ENCODE measurements at regions not wholly inside any gene's neighbourhood (a gene's known extent, or its start where the extent isn't known, plus 50 kb on each side); places are given as distances from the start of the nearest gene placed in this dataset.
"Not testable (repeated sequence)": the region's sequence is repeated elsewhere in the genome, so short reads cannot be mapped to it uniquely, and the experiment has no call there.

DNA sequence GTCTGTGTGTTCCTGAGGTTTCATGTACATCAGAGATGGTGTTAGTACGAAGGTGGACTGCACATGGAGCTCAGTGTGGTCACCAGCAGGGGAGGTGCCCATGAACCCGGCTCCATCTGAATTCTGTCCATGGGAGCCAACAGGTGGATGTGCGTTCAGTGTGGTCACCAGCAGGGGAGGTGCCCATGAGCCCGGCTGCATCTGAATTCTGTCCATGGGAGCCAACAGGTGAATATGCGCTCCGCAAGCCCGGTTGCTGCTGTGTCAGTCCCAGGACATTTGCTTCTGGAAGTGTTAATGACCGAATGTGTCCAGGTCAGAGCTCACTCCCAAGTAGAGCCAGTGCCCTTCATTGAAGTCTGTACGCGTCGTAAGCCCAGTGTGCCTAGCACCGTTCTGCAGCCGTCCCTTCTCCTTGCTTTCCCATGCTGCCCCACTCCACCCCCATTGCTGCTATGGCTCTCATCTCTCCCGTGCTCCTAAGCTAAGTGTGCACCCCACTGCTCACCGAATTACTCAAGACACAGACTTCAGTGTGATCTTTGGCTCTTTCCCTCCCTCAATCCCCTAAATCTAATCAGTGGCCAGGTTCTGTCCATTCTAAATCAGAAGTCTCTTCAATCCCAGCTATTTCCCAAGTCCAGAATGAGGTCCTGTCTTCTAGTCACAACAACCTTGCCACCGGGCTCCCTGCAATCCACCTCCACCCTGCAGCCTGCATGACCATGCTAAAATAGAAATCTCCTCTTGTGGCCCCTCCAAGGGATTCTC is 352.4 kb downstream of the TCERG1L start:
- no peak for DNase-seq

- DNase-seq = no peak
Measured at GRCh38 chr10:130959752-130960195, 351.7 kb downstream of the TCERG1L start.

- DNase-seq = no peak
Measured at GRCh38 chr10:130960531-130960930, 351.0 kb downstream of the TCERG1L start.

GRCh38 chr10:130961506-130962239 is 349.8 kb downstream of the TCERG1L start:
- no peak for DNase-seq

- no peak for DNase-seq
Measured at GRCh38 chr10:130962240-130963051, 349.1 kb downstream of the TCERG1L start.

DNA sequence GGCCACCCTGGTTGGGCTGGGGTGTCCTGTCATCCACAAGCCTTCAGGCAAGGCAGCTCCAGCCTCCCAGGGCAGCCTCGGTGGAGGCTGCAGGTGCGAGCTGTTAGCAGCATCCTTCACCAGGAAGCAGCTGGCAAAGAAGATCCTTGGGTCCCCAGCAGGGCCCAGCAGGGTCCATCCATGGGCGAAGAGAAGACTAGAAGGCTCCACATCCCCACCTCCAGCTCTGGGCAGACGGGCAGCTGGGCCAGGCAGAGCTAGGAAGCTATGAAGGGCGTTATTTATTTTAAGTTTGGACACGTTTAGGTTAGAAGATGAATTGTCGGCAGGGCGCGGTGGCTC is 348.5 kb downstream of the TCERG1L start:
- DNase-seq = no peak

DNA sequence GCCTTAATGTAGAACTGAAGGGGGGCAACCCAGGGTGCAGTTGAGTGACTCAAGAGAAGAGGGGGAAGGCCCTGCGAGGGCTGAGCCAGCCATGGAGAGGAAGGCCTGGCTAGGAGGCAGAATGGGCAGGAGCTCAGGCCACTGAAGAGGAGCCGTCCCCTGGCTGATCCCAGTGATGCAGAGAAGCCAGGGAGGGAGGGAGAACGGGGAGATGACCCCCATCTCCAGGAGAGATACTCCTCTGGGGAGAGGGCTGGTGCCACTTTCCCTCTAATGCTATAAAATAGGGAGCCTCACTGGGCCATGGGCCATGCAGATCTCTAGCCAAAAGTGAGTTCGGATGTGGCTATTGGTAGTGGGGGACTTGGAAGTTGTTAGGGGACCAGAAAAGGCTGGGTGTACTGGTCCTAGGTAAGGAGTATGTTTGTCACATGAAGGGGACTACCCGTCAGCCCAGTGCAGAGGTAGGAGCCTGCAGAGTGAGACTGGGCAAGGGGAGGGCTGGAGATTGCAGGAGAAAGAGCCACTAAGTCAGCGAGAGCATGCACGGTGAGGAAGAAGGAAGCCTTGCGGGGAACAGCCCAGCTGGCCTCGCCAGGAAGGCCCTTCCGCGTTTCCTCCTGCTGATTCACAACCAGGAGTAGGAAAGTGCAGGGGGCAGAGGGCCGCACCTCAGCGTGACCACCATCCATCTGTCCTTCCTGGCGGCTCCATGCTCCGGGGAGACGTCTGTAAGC is 347.6 kb downstream of the TCERG1L start:
- no peak for DNase-seq

- DNase-seq = no peak
Measured at GRCh38 chr10:130964771-130965170, 346.8 kb downstream of the TCERG1L start.

DNA sequence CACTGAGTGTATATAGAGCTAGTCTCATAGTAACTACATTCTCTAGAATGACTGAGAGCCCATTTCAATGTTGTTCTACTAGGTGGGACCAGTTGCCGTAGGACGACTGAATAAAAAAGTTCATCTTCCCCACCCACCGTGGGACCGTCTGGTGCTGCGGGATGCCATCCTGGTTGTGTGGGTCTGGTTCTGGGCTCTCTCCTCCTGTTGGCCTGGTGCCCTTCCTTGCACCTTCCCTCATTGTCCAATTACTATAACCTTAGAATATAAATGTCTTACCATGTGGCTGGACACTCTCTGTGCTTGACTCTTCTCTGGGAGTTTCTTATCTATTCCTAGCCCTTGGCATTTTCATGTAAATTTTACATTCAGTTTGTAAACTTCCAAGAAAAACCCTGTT is 344.4 kb downstream of the TCERG1L start:
- no peak for DNase-seq

GRCh38 chr10:130967784-130968183 is 343.7 kb downstream of the TCERG1L start:
- DNase-seq = no peak

DNA sequence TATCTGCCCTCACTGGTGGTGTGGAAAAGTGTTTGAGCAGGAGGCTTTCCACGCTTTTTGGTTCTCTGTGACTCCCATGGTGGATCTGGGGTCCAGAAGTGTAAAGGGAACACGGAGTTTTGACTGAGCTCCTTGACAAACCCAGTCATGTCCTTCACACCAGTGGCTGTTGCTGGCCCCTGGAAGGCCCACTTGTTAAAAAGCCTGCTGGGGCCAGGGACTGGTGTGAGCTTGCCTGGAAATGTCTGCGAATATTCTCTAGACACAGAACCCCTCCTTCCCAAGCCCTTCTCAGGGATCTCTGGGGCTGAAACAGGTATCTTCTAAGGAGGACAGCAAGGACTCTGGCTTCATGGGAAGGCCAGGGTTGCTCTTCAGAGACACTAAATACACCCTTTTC is 343.0 kb downstream of the TCERG1L start:
- no peak for DNase-seq

DNA sequence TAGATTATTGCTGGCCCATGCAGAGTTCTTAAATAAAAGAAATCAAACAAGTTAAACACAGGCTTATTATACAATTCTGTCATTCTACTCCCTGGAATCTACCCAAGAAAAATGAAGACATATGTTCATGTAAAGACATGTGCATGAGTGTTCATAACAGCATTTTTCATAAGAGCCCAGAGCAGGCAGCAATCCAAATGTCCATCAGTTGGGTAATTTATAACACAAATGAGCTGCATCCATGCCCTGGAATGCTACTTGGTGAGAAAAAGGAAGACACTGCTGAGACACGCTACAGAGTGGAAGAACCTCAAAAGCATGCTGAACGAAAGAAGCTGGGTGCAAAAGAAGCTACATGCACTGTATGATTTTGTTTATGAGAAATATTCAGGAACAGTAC is 342.6 kb downstream of the TCERG1L start:
- no peak for DNase-seq

GRCh38 chr10:130969700-130970099 is 341.8 kb downstream of the TCERG1L start:
- no peak for DNase-seq

DNA sequence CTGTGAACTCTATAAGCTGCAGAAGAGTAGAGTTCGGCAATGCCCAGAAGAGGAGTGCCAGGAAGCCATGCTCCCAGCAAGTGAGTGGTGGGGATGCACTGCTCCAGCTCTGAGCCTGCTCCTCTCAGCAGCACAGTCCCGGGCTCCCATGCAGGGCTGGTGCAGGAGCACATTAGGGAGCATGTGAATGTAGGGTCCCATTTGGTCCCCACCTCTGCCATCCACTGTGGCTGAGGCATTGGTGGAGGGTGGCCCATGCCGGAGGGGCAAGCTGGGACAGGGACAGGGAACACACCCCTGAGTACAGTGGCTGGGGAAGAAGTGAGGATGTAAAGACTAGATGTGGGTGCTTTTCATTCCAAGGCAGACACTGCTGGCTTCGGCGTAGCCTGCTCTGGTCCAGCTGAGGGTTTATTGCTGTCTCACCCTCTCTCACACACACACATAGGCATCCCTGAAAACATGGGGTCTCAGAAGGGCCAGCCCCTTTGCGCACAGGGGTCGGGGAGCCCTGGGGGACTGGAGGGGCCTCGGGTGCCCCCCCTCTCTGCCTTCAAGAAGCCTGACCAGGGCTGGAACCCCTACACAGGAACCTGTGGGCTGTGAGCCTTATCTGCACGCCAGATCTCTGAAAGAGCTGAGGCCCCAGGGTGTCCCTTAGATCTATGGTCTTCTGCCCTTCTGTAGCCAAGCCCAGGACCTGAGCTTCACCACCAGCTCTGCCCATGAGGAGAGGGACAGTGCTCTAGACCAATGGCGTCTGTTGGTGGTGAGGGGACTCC is 341.0 kb downstream of the TCERG1L start:
- no peak for DNase-seq

GRCh38 chr10:130971123-130971435 is 340.4 kb downstream of the TCERG1L start:
- DNase-seq = no peak

DNA sequence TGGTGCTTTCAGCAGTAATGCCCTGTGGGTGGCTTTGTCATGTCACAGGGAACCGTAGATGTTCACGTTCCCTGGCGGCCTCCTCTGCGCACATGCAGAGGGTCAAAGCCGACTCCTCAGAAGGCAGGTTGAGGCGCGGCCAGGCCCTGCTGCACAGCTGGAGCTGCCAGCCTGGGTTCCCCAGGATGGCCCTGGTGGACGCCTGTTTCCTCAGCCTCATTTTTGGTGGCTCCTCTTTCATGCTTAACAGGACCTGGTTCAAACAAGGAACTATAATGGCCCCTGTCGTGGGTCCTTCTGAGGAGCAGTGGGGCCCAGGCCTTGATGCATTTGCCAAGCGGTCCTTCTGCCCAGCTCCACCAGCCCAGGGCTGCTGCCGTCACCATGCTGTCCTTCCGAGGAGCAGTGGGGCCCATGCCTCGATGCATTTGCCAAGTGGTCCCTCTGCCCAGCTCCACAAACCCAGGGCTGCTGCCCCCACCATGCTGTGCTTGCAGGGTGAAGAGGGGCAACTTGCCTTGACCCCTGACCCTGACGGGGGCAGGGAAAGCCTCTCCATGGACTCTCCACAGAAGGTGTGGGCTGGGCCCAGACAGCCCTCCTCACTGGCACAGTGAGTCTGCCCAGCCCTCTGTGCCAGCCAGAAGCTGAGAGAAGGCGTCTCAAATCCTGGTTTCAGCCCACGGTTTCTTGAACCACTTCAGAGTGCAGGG is 338.2 kb downstream of the TCERG1L start:
- no peak for DNase-seq

DNA sequence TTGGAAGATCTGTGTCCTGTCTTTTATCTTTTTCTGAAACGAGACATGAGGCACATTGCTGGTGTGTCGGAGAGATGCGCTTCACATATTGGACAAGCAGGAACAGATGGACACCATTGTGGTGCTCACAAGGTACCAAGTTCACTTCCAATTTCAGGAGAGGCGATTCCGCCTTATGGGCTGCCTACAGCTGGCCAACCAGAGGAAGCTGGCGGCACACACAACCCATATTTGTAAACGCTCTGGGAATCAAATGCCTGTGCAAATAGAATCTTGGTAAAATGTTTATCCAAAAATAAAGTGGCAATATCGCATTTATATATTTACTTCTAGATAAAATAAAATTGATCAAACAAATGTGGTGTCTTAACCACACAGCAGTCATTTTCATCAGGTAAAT is 337.4 kb downstream of the TCERG1L start:
- DNase-seq = no peak

GRCh38 chr10:130975351-130975750 is 336.2 kb downstream of the TCERG1L start:
- DNase-seq = not testable (repeated sequence)

- no peak for DNase-seq
Measured at GRCh38 chr10:130982802-130983201, 328.7 kb downstream of the TCERG1L start.

GRCh38 chr10:130983749-130984148 is 327.8 kb downstream of the TCERG1L start:
- DNase-seq = no peak

- DNase-seq = no peak
Measured at GRCh38 chr10:130984686-130985085, 326.8 kb downstream of the TCERG1L start.
